NK-92 (cell line): ENCODE measurements at regions not wholly inside any gene's neighbourhood (a gene's known extent, or its start where the extent isn't known, plus 50 kb on each side); places are given as distances from the start of the nearest gene placed in this dataset.
"Not testable (repeated sequence)": the region's sequence is repeated elsewhere in the genome, so short reads cannot be mapped to it uniquely, and the experiment has no call there.

Experiments
- DNase-seq: peaks from one replicate; lab custom pipeline; 2025; ENCODE audit not compliant: unreplicated experiment; lab: John Stamatoyannopoulos, UW

GRCh38 chr2:193841384-193842150 lies 1646.8 kb upstream of the TMEFF2 start:
- DNase-seq: no peak

GRCh38 chr2:193837111-193837738 lies 1642.5 kb upstream of the TMEFF2 start:
- no peak for DNase-seq

GRCh38 chr2:193836424-193837006 lies 1641.8 kb upstream of the TMEFF2 start:
- not testable (repeated sequence) for DNase-seq

- DNase-seq: not testable (repeated sequence)
Observed at GRCh38 chr2:193833895-193834294, 1639.2 kb upstream of the TMEFF2 start.

GRCh38 chr2:193824474-193824873 lies 1629.7 kb upstream of the TMEFF2 start:
- DNase-seq: no peak

GRCh38 chr2:193818801-193819499 lies 1624.2 kb upstream of the TMEFF2 start:
- no peak for DNase-seq

- DNase-seq: no peak
Observed at GRCh38 chr2:193816008-193816407, 1621.3 kb upstream of the TMEFF2 start.

- DNase-seq: no peak
Observed at GRCh38 chr2:193810533-193810932, 1615.8 kb upstream of the TMEFF2 start.

- no peak for DNase-seq
Observed at GRCh38 chr2:193808877-193809276, 1614.1 kb upstream of the TMEFF2 start.

GRCh38 chr2:193806088-193806774 lies 1611.5 kb upstream of the TMEFF2 start:
- DNase-seq: no peak

GRCh38 chr2:193796847-193797246 lies 1602.1 kb upstream of the TMEFF2 start:
- no peak for DNase-seq

GRCh38 chr2:193793914-193794313 lies 1599.2 kb upstream of the TMEFF2 start:
- DNase-seq: no peak

GRCh38 chr2:193783681-193784080 lies 1588.9 kb upstream of the TMEFF2 start:
- no peak for DNase-seq

- no peak for DNase-seq
Observed at GRCh38 chr2:193778293-193778692, 1583.6 kb upstream of the TMEFF2 start.

GRCh38 chr2:193776988-193777387 lies 1582.3 kb upstream of the TMEFF2 start:
- DNase-seq: no peak

- DNase-seq: no peak
Observed at GRCh38 chr2:193774166-193774565, 1579.4 kb upstream of the TMEFF2 start.

- no peak for DNase-seq
Observed at GRCh38 chr2:193751299-193751698, 1556.6 kb upstream of the TMEFF2 start.

- DNase-seq: no peak
Observed at GRCh38 chr2:193749485-193749884, 1554.8 kb upstream of the TMEFF2 start.

- DNase-seq: no peak
Observed at GRCh38 chr2:193743089-193743488, 1548.4 kb upstream of the TMEFF2 start.

- DNase-seq: no peak
Observed at GRCh38 chr2:193738892-193739291, 1544.2 kb upstream of the TMEFF2 start.

- DNase-seq: no peak
Observed at GRCh38 chr2:193712912-193713311, 1518.2 kb upstream of the TMEFF2 start.
